ENCODE measurements at regions not wholly inside any gene's neighbourhood (a gene's known extent, or its start where the extent isn't known, plus 50 kb on each side); places are given as distances from the start of the nearest gene placed in this dataset.

DNA sequence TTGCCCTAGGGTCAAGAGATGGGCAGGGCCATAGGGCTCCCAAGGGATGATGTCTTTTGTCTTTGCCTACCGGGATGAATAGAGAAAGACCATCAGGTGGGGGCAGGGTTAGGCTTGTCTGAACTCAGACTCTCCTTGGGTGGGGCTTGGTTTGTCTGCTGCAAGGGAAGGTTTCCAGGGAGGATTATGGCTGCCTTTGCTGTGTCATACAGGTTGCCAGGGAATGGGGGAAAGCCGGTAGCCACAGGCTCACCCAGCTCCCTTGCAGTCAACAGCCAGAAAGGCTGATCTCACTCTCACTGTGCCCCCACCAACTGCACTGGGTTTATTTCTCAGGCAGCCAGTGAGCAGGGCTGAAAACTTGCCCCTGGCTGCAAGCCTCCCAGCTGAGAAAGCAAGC lies 253.2 kb downstream of the POLR1F start:
- no peak for TF ChIP-seq CTCF (IDR thresholded peaks at IDR 0.05)
- H3K36me3 ChIP-seq (ENCODE audit: insufficient read depth in 1 of 2, low read depth in 1 of 2): no peaks in the 10 kb centered on the region
- no peak overlapping the region for H3K4me3 ChIP-seq
- H3K27me3 ChIP-seq (ENCODE audit: insufficient read depth in 3 of 3, low read length in 2 of 3): no peaks in the 10 kb centered on the region
- H3K27ac ChIP-seq: no peak overlapping the region
- H3K9me3 ChIP-seq: no peaks in the 10 kb centered on the region
- ATAC-seq (no peak), DNase-seq (no peak)
- WGBS, 3 donors: 29 to 37% (median 33%) methylated on average over 2 of the region's 2 CpGs
- intact Hi-C loops (cut with DNase I): no loop called here
- no peaks in the 10 kb centered on the region for H3K4me1 ChIP-seq

GRCh38 chr7:19448091-19448490 lies 260.7 kb downstream of the POLR1F start:
- DNase-seq (no peak), ATAC-seq (no peak)
- Histone ChIP-seq H3K4me1 (no peaks in the 10 kb centered on the region), H3K27ac (no peak overlapping the region), H3K36me3 (ENCODE audit: insufficient read depth in 1 of 2, low read depth in 1 of 2) (no peaks in the 10 kb centered on the region), H3K4me3 (no peak overlapping the region), H3K27me3 (ENCODE audit: insufficient read depth in 3 of 3, low read length in 2 of 3) (no peaks in the 10 kb centered on the region), H3K9me3 (no peaks in the 10 kb centered on the region)
- intact Hi-C loops (cut with DNase I): no loop called here
- no peak for TF ChIP-seq CTCF (IDR thresholded peaks at IDR 0.05)
- 77 to 81% (median 80%) methylated on average over 3 of the region's 3 CpGs for WGBS, 3 donors

- no peaks in the 10 kb centered on the region for H3K27me3 ChIP-seq (ENCODE audit: insufficient read depth in 3 of 3, low read length in 2 of 3)
- ATAC-seq (no peak), DNase-seq (no peak)
- H3K9me3 ChIP-seq: no peaks in the 10 kb centered on the region
- H3K27ac ChIP-seq: no peak overlapping the region
- H3K4me3 ChIP-seq: no peak overlapping the region
- no peaks in the 10 kb centered on the region for H3K36me3 ChIP-seq (ENCODE audit: insufficient read depth in 1 of 2, low read depth in 1 of 2)
- 48 to 53% (median 52%) methylated on average over 4 of the region's 4 CpGs for WGBS, 3 donors
- TF ChIP-seq CTCF (IDR thresholded peaks at IDR 0.05): no peak
- intact Hi-C loops (cut with DNase I): no loop called here
- H3K4me1 ChIP-seq: no peaks in the 10 kb centered on the region
These were observed 266.6 kb downstream of the POLR1F start for GRCh38 chr7:19442016-19442785.

GRCh38 chr7:19439517-19439916 lies 269.3 kb downstream of the POLR1F start:
- H3K9me3 ChIP-seq: no peaks in the 10 kb centered on the region
- H3K4me1 ChIP-seq: no peaks in the 10 kb centered on the region
- 45 to 57% (median 51%) methylated on average over 3 of the region's 3 CpGs for WGBS, 3 donors
- no peak for ATAC-seq
- no peak for DNase-seq
- H3K4me3 ChIP-seq: no peak overlapping the region
- no peak for TF ChIP-seq CTCF (IDR thresholded peaks at IDR 0.05)
- H3K27me3 ChIP-seq (ENCODE audit: insufficient read depth in 3 of 3, low read length in 2 of 3): no peaks in the 10 kb centered on the region
- H3K27ac ChIP-seq: no peak overlapping the region
- no peaks in the 10 kb centered on the region for H3K36me3 ChIP-seq (ENCODE audit: insufficient read depth in 1 of 2, low read depth in 1 of 2)
- intact Hi-C loops (cut with DNase I): no loop called here

GRCh38 chr7:19437446-19437845 lies 271.4 kb downstream of the POLR1F start:
- Histone ChIP-seq H3K9me3 (no peaks in the 10 kb centered on the region), H3K27ac (no peak overlapping the region), H3K36me3 (ENCODE audit: insufficient read depth in 1 of 2, low read depth in 1 of 2) (no peaks in the 10 kb centered on the region), H3K27me3 (ENCODE audit: insufficient read depth in 3 of 3, low read length in 2 of 3) (no peaks in the 10 kb centered on the region), H3K4me1 (no peaks in the 10 kb centered on the region), H3K4me3 (no peak overlapping the region)
- intact Hi-C loops (cut with DNase I): no loop called here
- ATAC-seq (no peak), DNase-seq (no peak)
- no peak for TF ChIP-seq CTCF (IDR thresholded peaks at IDR 0.05)
- 77 to 90% (median 86%) methylated on average over 1 of the region's 1 CpG for WGBS, 3 donors
